Stimulated activated CD4-positive, alpha-beta T cell treated with anti-CD3 and anti-CD28 coated beads, Interleukin-12 subunit alpha, Interleukin-12 subunit beta, amount 100 ng/mL, for 24 hours (primary cell): ENCODE measurements at regions not wholly inside any gene's neighbourhood (a gene's known extent, or its start where the extent isn't known, plus 50 kb on each side); places are given as distances from the start of the nearest gene placed in this dataset.

ENCODE experiments used
- DNase-seq, 2 experiments: peaks; one replicate each; pipeline ENCODE4 v3.0.0-alpha.2; 2020; ENCODE audit warnings: low read depth in 2 of 2

DNA sequence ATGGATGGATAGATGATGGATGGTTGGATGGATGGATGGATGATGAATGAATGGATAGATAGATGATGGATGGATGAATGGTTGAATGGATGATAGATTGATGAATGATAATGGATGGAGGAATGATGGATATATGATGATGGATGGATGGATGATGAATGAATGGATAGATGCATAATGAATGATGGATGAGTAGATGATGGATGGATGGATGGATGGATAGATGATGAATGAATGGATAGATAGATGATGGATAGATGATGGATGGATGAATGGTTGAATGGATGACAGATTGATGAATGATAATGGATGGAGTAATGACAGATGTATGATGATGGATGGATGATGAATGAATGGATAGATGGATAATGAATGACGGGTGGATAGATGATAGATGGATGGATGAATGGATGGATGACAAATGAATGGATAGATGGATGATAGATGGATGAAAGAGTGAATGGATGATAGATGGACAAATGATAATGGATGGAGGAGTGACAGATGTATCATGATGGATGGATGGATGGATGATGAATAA lies 1466.5 kb downstream of the BRD1 start:
- no peak for DNase-seq

DNA sequence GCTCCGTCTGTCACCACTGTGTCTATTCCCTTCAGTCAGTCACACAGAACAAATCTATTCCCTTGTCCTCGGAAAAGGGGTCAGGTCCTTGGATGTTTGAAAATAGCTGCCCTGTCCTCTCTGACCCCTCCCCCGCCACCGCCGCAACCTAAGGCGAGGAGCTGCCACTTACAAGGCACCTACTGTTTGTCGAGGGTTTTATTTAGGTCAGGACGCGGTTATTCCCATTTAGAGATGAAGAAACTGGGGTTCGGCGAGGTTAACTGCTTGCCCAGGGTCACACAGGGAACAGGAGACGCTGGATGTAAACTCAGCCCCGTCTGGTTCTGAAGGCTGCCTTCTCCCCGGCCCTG lies 1468.1 kb downstream of the BRD1 start:
- no peak for DNase-seq

DNA sequence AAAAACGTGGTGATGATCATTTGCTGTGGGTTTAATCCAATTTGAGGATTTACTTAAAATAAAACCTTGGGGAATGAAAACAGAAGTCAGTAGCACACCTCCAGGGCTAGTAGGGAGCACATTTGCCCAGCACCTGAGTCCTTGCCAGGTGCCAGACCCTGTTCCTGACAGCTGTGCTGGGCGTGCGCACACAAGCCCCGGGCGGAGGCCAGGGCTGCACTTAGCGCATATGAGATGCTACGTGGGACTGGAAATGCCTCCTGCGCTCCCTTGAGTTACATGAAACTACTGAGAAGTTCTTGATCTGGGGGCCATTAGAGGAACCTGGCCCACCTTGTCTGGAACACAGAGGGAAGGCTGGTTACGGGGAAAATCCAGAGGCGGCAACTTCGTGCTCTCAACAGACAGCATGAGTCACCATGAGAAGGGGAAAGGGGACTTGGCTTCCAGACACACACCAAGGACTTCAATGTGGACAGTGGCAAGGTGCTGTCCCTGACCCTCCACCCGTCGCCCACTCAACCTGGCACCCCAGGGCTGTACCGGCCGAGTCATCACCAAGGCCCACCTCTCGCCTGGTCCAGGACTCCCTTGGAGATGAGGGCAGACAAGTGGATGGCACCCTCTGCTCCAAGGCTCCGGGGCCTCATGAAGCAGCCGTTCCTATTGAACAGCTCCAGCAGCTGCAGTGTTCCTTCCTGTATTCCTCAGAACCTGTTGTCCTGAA lies 1468.6 kb downstream of the BRD1 start:
- DNase-seq: no peak

DNA sequence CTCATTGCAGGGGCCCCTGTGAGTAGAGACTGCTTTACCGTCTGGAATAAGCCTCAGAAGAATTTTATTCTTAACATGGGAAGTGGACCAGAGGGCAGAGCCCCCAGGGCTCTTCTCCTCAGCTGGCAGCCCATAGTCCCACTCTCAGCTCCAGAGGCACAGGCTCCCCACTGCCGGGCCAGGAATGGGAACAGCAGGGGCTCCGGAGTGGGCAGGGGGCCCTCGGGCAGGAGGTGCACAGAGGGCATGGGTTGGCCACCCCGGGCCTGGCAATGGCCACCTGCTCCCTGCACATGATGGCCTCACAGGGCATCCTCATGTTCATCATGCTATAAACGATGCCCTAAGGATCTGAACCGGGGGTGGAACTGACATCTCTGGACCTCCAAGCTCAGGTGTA lies 1469.7 kb downstream of the BRD1 start:
- no peak for DNase-seq

DNA sequence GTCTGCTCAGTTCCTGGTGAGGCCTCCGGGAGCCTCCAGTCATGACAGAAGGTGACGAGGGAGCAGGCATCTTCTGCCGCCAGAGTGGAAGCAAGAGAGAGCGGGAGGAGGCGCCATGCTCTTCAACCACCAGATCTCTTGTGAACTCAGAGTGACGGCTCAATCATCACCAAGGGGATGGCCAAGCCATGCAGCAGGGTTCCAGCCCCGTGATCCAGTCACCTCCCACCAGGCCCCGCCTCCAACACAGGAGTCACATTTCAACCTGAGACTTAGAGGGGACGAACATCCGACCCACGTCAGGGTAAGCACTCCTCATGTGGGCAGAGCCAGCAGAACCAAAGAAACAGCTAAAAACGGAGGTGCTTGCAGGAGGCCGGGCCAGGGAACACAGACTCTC lies 1470.5 kb downstream of the BRD1 start:
- no peak for DNase-seq

DNA sequence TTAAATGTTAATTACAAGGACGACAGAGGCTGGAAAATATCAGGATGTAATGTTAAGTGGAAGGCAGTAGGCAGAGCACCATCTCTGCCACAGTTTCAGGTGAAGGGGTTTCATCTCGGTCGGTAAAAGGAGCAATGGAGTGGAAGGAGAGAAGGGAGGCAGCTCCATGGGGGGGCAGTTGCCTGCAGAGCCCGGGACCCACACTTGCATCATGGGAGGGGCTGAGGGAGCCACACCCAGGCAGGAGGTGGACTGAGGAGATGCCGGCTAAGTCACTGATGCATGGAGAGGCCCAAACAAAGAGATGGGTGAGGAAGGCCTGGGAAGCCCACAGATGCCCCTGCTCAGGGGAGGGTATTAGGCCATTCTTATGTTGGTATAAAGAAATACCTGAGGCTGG lies 1470.9 kb downstream of the BRD1 start:
- no peak for DNase-seq

DNA sequence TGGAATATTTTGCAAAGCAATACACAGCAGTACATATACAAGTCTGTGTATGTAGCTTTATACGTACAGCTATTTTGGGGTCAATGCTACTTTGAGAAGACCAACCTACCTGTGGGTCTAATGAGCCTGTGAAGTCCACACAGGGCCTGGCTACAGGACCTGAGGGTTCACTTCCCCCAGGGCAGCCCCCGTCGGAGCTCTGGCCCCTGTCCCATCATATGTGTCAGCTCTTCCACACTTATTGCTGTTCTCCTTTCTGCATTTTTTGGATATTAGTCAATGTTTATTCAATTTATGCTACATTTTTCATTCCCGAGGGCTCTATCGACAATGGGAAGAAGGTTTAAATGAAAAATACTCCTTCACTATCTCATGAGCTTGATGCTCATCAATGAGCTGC lies 1473.6 kb downstream of the BRD1 start:
- DNase-seq: no peak

DNA sequence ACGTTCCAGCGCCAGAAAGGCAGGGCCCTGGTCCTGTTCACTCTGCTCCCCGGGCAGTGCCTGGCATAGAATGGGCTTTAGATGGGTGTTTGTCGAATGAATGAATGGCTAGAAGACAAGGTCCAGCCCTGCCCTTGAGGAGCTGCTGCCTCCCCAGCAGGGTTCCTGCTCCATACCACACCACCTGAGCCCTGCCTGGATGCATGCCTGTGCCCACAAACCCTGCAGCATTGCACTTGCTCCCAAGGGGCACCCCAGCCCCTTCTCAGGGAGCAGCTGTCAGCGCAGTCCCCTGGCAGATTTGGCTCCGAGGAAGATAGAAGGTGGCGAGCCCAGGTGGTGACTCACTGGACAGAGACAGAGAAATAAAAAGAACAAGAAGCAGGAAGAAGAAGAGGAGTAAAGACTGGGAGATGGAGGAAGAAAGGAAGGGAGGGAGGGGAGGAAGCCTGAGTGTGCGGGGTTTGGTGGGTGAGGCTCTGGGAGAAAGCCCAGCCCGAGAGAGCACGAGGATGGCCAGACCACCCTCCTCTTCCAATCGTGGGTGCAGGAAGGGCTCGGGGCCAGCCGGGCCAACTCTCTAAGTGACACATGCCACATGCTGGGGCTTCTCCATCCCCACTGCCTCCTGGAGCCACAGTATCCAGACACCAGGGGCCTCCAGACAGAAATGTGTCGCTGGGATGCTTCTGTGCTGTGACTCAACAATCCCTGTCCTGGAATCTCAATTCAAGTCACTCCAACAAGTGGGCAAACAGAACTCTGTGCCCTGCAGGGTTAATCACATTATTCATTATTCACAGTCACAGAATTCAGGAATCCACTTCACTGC lies 1474.3 kb downstream of the BRD1 start:
- no peak for DNase-seq

DNA sequence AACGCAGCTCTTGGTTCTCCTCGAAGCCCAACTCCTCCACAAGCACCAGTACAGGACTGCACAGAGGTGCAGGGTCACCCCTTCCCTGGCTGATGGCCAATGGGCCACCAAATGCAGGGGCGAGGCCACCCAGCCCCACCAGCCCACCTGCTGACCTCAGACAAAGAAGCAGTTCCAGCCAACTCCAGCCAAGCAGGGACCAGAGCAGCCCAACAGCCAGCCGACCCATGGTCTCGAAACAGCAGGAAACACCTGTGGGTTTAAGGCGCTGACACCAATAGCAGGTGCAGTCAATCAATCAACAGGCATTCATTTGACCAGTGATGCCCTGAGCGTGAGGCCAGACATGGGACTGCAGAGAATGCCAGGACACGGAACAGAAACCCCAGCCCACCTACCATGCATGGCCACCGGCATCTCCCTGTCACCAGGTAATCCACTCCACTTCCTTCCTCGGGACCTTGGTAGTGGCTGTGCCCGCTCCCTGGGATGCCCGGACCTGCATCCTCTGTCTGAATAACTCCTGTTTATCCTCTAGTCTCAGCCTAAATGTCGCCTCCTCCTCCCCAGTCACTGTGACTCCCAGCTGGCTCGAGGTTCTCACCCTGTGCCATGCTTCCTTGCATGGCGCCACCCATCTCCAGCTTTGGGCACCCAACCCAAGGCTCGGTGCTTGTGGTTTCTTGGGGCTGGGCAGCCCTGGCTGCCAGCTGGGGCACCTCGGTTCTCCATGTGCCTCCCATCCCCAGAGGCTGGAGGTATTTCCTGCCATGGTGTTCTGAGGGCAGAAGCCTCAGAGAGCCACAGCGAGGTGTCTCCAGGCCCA lies 1475.4 kb downstream of the BRD1 start:
- DNase-seq: no peak

DNA sequence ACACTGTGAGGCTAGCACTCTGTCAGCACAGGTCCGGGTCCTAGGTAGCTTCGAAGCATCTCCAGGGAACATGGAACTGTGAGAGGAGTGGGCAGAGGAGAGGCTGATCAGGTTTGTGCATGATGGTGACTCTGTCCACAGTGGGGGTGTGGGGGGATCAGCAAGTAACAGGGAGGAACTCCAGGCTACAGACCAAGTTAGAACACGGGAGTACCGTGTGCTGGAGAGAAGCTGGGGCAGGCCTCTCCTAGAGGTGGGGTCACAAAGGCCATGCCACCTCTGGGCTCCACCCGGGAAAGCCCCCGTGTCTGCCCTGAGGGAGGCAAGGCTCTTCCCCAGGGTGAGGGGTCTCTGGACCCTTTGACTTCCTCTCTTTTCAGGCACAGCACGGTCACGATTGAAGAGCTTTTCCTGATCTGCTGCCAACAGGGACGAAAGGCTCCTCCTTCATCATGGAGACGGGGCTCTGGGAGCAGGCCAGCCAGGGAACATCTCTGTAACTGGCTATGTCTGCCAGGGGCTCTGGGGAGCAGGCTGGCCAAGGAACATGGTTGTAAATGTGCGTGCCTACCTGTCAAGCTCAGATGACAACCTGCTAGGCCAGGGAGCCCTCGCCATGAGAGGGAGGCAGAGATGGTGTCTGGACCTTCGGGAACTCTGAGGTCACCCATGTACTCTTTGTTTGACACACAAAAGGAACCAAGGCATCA lies 1476.1 kb downstream of the BRD1 start:
- no peak for DNase-seq

DNA sequence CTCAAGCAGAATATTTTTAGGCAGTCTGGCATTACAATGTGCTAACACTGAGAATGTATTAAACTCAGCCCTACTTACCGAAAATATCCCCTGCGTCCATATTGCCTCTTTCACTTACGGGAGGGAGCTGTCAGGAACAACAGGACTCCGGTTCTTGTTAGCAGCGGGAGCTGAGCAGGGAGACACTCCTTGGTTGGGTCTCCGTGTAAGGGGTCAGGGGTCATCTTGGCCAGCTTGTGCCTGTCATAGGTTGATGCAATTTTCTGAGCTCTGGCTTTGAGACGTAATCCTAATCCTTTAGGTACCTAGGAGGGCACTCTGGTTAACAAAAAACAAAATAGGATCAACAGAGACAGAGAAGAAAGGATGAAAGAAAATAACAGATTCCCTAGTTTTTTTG lies 1477.2 kb downstream of the BRD1 start:
- no peak for DNase-seq

DNA sequence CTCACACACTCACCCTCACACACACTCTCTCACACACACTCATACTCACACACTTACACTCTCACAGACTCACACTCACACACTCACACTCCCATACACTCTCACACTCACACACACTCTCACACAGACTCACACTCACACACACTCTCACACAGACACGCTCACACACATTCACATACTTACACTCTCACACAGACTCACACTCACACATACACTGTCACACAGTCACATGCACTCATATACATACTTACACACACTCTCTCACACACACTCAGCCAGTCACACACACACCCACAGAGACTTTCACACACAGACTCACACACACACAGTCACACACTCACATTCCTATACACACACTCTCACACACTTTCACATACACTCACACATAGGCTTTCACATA lies 1478.8 kb downstream of the BRD1 start:
- DNase-seq: no peak

DNA sequence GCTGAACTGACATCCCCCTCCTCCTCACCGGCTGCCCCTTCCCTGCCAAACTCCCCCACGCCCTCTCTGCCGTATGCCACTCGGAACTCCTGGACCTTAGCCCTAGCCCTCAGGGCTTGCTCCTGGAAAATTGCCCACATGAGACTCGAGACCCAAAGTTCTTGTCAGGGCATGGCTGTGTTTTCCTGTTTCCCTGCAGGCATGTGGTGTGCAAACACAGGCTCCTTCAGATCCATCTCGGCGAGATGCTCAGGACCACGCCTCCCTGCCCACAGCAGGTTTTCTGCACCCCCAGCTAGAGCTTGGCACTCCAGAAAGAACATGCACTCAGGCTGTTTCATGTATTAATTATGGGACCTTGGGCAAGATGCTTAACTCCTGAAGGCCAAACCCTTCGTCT lies 1480.4 kb downstream of the BRD1 start:
- DNase-seq: no peak

DNA sequence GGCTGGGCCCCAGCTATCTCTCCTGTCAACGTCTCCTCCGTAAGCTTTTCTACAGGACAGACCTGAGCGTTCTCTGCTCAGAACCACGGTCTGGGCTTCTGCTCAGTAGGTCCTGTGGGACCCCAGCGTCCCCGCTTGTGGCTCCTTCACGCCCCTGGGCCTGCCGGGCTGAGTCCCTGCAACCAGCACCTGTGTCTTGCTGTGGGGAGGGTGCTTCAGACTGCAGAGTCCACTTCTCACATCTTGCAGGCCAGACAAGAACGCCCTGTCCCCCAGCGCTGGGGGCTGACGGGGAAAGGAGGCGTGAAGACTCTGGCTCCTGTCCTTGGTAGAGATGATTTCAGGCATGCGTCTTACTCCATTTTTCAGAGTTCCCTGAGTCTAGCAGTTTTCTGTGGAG lies 1480.8 kb downstream of the BRD1 start:
- no peak for DNase-seq

DNA sequence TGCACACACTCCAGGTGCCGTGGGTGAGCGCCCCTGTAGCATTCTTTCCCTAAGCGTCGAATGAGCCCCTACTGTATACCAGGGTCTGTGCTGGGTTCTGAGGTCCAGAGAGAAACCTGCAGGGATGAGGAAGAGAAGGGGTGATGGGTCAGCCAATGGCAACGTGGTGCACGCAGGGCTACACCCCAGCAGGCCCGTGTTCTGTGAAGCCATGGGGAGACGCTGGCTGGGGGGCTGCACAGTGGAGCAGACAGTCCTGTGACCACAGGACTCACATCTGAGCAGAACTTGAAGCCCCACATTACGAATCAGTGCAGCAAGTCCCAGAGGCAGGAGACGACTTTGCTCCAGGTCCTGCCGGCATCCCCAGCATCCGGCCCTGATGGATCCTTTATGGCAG lies 1481.4 kb downstream of the BRD1 start:
- no peak for DNase-seq

DNA sequence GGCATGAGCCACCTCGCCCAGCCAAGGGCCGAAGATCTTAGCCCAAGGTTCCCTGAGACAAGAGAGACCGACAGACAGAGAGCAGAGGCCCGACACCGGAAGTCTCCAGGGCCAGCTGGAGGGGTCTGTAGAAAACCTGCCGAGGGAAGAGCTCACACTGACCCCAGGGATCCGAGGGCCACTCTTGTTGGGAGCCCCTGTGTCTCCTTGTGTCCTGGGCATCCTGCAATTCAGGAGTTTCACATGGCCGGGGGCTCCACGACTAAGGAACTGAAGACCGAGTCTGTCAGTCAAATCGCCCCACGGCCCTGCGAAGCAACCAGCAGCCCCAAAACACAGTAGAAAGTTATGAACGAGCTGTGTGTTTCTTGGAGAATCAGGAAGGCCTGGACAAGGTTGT lies 1482.0 kb downstream of the BRD1 start:
- no peak for DNase-seq

DNA sequence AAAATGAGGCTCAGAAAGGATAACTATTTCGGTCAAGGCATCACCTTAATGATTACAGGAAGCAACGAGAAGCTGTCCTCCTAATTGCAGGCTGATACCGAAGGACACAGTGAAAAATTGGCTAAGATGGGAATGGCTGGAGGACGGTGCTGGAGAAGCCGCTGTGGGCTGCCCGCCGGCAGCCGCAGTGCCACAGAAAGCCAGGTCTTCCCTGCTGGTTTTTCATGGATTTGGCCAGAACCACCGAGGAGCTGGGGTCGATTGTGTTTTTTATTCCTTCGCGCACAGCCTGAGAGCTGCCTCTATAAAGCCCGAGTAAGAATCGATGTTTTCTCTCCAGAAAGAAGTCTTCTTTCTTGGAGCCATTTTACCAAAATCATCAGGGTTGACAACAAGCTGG lies 1484.2 kb downstream of the BRD1 start:
- DNase-seq: no peak

DNA sequence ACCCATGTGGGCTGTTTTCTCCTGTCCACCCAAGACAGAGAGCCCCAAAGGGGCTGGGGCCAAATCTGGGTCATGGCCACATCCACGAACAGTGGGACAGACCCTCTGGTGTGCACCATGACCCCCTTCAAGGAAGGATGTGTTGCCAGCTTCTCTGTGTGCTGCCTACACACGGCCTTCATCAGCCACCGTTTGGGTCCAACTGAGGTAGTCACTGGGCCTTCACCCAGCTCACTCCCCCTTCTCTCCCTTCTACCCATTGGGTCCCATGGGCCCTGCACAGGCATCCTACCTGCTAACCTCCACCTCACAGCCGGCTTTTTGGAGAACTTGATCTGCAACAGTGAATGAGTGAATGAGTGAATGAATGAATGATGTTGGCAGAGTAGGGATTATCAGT lies 1484.9 kb downstream of the BRD1 start:
- DNase-seq: no peak

DNA sequence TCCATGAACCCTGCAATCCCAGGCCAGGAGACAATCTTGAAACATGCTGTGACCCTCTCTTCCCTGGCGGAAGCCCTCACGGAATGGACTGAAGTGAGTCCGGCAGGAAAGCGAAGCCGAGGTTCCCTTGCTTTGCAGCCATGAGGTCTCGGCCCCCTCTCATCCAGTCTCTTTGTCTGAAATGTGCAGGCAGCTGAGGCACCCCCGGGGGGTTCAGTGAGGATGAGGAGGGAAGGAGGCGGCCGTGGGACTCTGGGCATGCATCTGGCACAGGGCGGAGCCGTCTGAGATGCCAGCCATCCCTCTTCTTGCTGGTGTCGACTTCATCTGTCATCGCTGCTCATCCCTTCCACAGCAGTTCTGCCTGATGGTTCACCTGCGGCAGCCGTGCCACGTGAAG lies 1485.7 kb downstream of the BRD1 start:
- DNase-seq: no peak

DNA sequence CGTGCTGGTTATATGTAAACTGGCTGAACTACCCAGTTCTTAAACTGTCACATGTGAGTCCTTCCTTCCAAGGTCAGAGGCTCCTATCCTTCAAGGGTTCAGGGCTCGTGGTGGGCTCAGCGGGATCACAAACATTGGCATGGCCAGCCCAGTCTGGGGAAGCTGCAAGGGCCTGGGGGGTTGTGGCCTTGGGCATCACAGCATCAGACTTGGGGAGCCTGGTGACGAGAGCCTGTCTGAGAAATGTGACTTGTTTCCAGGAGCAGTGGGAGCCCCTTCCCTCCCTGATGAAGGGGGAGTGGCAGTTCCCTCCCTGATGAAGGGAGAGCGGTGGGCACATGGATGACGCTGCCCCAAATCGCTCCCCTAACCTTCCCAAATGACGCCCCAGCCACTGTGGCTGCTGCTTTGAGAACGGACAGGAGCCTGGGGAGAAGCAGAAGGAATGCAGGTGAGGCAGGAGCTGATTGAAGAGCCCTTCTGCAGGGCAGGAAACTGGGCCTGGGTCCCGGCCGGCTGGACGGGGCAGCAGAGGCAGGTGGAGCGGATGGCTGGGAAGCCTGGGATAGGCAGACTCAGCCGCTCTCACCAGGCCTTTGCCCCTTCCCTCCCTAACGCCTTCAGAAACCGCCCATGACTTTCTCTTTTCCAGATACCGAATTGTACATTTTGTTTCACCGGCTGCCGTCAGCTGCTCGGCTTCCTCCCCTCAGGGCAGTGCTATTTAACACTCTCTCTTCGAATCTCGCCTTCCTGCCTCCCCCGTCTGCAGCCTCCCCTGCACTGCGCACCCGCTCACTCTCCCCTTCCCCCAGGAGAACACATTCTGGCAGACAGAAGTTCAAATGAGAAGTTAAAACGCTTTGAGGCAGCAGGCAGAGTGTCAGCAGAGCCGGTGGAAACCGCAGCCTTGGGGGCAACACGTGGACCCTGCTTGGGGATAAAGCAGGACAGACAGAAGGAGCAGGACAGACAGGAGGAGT lies 1486.7 kb downstream of the BRD1 start:
- DNase-seq: no peak

DNA sequence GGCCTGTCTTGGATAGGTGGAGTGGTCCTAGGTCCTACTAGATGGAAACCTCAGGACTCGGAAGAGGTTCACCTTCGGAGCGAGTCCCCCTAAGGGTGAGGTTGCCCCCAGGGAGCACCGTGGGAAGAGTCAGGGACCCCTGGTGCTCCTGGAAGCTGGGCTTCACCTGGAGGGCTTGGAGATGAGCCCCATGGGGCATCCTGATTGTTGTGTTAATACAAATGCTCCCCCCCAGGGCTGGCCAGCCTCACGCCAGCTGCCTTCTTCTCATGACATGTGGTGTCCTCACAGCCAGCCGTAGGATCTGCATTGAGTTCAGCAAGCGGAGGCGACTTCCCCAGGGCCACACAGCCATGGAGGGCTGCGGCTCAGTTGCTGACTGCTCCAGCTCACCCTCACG lies 1487.5 kb downstream of the BRD1 start:
- DNase-seq: no peak
